GM21737 (cell line): ENCODE measurements at regions not wholly inside any gene's neighbourhood (a gene's known extent, or its start where the extent isn't known, plus 50 kb on each side); places are given as distances from the start of the nearest gene placed in this dataset.

Source experiments
- ATAC-seq: cut with Tn5 transposase; IDR thresholded peaks from one replicate; pipeline ENCODE4 v1.9.1; 2021; ENCODE audit warnings: mild to moderate bottlenecking, moderate library complexity; ENCODE audit not compliant: unreplicated experiment

- no peak for ATAC-seq
Observed at GRCh38 chr9:88753691-88754367, 218.9 kb downstream of the NXNL2 start.

DNA sequence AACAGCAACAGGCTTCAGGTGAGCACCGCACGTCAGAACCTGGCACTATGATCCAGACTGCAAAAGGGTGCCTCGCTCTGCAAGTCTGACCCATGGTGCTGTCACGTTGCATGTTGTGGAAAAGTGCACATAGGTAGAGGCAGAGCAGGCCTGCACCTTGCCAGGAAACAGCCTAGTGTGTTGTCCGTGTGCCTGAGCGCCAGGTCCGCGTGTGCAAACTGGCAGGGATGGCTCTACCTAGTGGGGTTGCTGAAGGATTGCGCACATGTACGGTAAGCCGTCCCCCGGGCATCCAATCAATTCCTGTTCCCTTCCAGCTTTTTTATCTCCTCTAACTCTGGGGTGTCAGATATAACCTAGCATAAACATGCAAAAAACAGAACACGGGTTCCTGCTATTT lies 219.5 kb downstream of the NXNL2 start:
- ATAC-seq, result no peak

- no peak for ATAC-seq
Observed at GRCh38 chr9:88754886-88755285, 219.9 kb downstream of the NXNL2 start.

DNA sequence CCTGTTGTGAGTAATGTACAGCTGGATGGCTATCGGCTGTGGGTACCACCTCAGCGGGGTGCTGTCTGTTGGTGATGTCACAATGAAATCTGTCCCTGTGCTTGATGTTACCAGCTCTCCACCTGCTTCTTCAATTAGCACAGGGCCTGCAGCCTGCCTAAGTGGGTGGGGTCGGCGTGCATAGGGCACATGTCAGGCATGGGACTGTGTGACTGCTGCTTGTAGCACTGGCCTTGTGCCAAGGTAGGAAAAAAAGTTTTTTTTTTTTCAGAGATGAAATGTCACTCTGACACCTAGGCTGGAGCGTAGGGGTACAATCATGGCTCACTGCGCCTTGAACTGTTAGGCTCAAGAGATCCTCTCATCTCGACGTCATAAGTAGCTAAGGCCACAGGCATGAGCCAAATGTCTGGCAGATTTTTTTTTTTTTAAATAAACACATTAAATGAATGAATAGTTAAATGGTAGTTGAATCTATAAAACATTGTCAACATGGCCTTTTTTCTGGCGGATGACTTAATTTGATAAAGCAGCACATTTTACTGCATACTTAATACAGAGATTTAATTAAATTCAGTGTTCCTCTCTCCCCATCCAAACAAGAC lies 222.5 kb downstream of the NXNL2 start:
- no peak for ATAC-seq

- ATAC-seq, result no peak
Observed at GRCh38 chr9:88759364-88759763, 224.4 kb downstream of the NXNL2 start.

DNA sequence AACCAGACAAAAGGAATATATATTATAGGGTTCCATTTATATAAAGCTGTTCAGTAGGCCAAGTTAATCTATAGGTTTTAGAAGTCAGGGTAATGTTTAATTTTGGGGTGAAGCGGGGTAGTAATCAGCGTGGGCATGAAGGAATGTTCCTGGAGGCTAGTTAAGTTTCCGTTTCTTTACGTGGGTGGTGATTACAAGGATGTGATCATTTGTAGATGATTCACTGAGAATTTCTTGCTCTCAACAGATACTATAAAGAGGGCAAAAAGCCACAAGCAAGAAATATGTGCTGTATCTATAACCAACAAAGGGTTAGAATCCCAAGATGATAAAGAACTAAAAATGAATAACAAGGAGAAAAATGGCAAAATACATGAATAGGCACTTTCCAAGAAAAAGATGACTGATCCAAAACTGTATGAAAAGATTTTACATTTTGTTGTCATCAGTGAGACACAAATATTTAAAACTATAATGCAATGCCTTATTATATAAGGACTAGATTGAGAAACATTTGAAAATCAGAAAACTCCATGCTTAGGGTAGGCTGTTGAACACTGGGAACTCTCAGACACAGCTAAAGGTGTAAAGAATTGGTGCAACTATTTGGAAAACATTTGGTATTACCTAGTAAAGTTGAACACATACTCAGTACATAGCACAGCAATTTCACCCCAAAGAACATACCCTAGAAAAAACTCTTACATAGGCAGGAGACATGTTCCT lies 224.3 kb upstream of the S1PR3 start:
- no peak for ATAC-seq

GRCh38 chr9:88767504-88767790 lies 223.8 kb upstream of the S1PR3 start:
- ATAC-seq, result no peak

DNA sequence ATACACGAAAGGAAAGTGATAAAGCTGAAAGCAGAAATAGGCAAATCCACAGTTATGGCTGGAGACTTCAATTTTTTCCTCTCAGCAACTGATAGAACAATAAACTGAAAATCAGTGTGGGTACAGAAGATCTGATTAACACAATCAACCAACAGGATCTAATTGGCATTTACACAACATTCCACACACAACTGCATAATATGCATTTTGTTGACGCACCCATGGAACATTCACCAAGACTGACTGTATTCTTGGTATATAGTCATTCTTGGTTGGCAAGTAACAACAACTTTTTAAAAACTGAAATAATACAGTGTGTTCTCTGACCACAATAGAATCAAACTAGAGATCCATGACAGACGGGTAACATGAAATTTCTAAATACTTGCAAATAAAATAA lies 218.7 kb upstream of the S1PR3 start:
- ATAC-seq, result no peak

DNA sequence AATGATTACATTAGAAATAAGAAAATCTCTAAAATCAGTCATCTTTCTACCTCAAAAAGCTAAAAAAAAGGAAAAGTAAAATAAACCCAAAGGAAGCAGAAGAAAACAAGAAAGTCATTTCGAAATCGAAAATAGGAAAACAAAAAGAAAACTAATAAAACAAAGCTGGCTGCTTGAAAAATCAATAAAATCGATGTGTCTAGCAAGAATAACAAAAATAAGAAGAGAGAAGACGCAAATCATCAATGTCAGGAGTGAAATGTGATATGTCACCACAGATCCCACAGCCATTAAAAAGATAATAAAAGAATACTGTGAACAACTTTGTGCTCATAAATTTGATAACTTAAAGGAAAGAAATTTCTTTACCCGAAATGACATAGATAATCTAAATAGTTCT lies 218.1 kb upstream of the S1PR3 start:
- no peak for ATAC-seq

GRCh38 chr9:88773627-88774244 lies 217.5 kb upstream of the S1PR3 start:
- ATAC-seq, result no peak

- ATAC-seq, result no peak
Observed at GRCh38 chr9:88775037-88775471, 216.2 kb upstream of the S1PR3 start.

DNA sequence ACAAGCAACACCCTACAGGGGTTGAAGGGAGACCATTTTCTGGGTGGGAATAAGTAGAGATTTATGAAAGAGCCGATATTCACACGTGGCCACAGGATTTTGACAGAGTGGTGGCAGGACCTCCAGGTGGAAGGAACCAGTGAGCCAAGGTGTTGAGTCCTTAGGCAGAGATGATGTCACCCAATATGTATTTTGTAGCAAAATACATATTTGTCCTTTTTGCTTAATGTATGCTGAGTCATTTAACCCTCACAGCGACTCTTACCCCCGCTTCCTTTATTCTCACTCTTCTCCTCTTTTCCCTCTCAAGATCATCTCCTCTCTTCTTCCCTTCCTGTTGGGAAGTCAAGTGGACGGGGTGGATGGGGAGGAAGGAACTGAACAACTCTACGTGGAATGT lies 215.7 kb upstream of the S1PR3 start:
- no peak for ATAC-seq

GRCh38 chr9:88775966-88776365 lies 215.3 kb upstream of the S1PR3 start:
- no peak for ATAC-seq

DNA sequence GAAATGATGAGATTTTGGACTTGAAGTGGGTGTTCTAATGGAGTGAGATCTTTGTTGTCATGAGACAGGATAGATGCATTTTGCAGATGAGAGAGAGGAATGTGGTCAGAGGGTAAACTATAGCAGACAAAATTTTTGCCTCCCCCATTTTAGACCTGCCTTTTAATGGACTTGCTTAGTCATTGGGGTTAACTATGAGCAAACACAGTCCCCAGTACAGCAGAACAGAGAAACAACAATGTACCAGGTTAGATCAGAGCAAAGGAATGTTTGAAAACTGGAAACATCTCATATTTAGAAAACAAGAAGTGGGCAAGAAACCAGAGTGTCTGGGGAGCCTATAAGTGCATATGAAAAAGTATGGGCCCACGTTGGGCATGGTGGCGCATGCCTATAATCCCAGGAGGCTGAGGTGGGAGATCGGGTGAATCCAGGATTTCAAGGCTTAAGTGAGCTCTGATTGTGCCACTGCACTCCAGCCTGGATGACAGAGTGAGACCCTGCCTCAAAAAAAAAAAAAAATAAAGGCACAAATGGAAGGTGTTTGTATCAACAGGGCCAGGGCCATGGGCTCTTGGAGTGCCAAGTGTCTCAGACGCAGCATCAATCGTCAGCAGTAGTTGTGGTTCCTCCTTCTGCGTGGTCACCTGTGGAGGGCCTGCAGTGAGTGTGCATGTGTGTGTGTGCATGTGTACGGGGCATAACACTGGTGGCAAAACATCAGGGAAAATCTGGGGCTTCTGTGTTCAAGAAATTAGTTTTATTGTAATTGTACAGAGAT lies 214.4 kb upstream of the S1PR3 start:
- no peak for ATAC-seq

DNA sequence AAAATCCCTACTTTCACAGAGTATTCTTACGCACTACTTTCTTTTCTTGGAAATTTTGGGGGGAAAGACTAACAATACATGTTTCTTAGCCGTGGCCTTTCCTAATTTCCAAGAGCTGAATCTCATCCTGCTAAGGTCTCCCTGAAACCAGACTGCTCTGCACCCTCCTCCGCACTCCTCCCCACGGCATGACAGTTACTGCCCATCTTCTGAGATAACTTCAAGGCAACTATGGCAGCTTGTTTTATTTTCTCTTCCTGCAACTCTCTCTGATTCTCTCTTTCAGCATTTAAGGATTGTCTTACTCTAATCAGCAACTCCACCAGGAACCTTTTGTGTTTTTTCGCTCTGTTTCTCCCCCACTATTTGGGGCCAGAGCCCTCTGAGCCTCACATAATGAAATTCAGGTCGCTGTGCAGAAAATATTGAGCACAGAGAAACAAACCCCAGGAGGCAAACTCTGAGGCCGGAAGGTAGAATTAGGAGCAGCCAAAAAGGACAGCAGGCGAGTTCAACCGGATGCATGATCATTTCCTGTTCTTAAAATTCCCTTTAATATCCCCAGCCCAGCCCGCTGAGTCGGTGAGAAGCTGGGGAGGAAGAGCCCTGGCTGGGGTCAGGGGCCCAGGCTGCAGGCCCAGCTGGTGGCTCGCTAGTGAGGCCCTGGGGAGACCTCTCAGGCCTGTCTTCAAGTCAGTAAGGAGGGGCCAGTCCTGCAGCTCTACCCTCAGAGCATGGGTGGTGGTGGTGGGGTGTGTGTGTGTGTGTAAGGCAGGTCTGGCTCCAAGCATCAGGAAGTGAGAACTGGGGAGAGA lies 213.6 kb upstream of the S1PR3 start:
- ATAC-seq, result no peak

DNA sequence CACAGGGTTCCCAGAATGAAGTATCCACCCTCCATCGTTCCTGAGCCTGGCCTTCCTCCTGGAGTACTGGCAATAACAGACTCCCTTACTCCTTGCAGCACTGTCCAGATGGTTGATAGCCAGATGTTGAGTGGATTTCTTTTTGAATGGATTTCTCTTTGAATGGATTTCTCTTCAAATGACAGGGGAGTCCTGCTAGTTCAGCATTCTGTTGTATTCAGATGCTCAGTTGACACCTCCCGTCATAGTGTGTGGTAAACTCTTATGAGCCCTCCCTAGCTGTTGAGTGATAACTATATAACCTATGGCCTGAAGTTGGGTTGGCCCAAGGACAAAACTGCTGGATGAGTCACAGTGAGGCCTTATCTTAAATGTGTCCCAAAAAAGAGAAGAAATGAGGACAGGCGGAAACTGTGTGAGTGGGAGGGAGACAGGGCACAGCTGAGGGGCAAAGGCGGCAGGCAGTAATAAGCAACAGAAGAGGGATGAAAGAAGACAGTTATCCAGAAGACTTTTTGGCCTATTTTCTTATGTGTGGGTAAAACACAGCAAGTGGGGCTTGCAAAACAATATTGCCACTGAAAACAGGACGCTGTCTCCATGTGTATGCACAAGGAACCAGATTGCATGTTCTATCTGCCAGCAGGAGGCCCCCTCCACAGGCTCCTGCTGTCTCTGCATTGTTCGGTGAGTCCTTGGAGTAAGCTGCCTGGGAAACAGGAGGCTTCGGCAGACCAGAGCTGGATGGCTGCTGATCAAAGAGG lies 209.5 kb upstream of the S1PR3 start:
- no peak for ATAC-seq

DNA sequence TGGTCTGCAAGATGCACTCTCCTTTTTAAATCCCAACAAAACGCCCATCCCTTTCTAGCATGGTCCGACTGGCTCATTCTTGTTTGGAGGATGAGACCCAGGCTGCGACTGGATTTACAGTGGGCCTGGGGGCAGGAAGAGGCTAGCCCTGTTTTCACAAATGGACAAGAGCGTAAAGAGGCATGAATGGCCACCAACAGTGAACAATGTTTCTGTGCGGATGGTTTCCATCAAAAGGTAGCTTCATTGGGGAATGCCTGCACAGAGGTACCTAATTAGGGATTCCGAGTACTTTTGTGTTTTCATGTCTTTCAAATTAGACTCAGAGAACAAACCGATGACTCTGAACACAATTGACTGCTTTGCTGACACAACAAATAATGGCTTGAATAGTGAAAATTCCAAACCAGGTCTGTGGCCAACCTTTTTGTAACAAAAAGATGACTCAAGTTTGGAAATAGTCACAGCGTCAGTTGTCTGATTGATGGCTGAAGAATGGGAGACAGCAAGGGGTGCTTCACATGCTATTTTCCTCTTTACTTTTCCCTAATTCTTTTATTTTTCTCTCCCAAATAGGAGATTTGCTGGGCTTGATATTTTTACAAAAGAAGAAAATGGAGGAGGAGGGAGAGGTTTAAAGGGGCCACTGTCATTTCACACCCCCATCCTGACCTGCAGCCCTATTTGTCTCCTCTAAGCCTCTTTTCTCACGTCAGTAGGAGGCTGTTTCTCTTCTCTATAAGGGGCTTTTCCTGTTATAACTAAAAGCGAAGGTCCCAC lies 208.1 kb upstream of the S1PR3 start:
- ATAC-seq, result no peak

DNA sequence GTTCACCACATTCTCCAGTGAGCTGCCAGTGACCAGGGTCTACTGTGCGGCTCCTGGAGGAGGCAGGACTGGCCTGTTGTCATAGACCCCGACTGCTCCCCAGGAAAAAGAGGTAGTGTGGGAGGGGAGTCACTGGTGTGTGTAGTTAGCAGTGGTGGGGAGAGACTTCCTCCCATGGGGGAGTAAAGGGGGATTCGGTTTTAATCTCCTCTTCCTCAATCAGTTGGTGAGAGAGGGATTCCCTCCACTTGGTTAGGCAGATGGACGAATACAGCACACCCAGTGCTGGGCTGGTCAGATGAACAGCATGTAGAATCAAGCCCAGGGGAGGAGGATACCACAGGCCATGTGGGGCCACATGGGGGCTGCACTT lies 207.6 kb upstream of the S1PR3 start:
- no peak for ATAC-seq

DNA sequence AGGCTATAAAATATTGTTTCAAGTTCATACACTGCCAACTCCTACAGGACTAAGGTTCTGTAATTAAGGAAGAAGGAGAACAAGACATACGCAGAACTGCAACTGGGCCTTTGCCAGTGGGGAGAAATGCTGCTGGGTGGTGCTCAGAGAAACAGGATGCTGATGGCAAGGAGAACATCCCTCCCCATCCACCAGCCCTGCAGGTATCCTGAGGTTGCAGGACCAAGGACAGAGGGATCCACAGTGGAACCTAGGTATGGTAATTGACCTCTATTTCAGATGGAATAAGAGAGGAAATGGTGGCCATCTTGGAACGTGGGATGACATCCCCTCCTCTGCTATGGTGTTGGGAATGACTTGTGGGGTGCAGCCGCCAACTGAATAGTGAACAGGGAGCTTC lies 206.3 kb upstream of the S1PR3 start:
- ATAC-seq, result no peak
